Esophagus squamous epithelium (tissue), 5 donors: ENCODE measurements at regions not wholly inside any gene's neighbourhood (a gene's known extent, or its start where the extent isn't known, plus 50 kb on each side); places are given as distances from the start of the nearest gene placed in this dataset.
A peak's percentile ranks its signal among the peaks of the same experiment; 100 is the strongest.
"Not testable (repeated sequence)": the region's sequence is repeated elsewhere in the genome, so short reads cannot be mapped to it uniquely, and the experiment has no call there.

Experiments
- DNase-seq: peaks from one replicate; lab custom pipeline; 2025; lab: John Stamatoyannopoulos, UW
- H3K27ac ChIP-seq, 4 donors: fragments of 200-600 bp; sonication (generic); one replicate each; pipeline ENCODE4 v1.5.1; 2016 to 2019; ENCODE audit warnings: mild to moderate bottlenecking in 1 of 4
- H3K27me3 ChIP-seq, 4 donors: fragments of 200-600 bp; sonication (generic); 1 replicate in 3 of 4; 2 replicates in 1 of 4; pipeline versions ENCODE4 v1.5.1 to v1.6.0; 2017 to 2021; ENCODE audit warnings: antibody characterized with exemption in 1 of 4
- H3K36me3 ChIP-seq, 3 donors: fragments of 200-600 bp; sonication (generic); one replicate each; pipeline ENCODE4 v1.5.1; 2016 to 2019
- H3K4me1 ChIP-seq, 3 donors: fragments of 200-600 bp; sonication (generic); one replicate each; pipeline ENCODE4 v1.5.1; 2017 to 2019
- H3K4me3 ChIP-seq, 4 donors: fragments of 200-600 bp; sonication (generic); 1 replicate in 3 of 4; 2 replicates in 1 of 4; pipeline ENCODE4 v1.5.1; 2016 to 2019; ENCODE audit warnings: mild to moderate bottlenecking in 2 of 4, moderate library complexity in 1 of 4
- H3K9me3 ChIP-seq, 3 donors: fragments of 200-600 bp; sonication (generic); one replicate each; pipeline ENCODE4 v1.5.1; 2016 to 2019
- POLR2A ChIP-seq, 4 donors: fragments of 450-650 bp; IDR thresholded peaks; one replicate each; pipeline ENCODE4 v1.6.1; 2017; ENCODE audit warnings: antibody characterized with exemption in 4 of 4, mild to moderate bottlenecking in 4 of 4, moderate library complexity in 3 of 4
- WGBS, 2 donors: methylation state at CpG; one replicate each; pipeline ENCODE4 v1.1.5; 2018; 5-methylcytosine and 5-hydroxymethylcytosine counted together
- intact Hi-C: fragments of 100-400 bp; cut with DNase I; formaldehyde crosslinking; loops from one replicate; pipeline ENCODE4 v1.15.0; 2022
- TF ChIP-seq, protein P1 (sequence below), 6 experiments: fragments of 450-650 bp in 4 of 6; fragments of 200-600 bp in 2 of 6; sonication (generic) in 2 of 6; IDR thresholded peaks; one replicate each; pipeline ENCODE4 v1.5.1; 2016 to 2019; ENCODE audit warnings: antibody characterized with exemption in 6 of 6, mild to moderate bottlenecking in 4 of 6, moderate library complexity in 4 of 6
- donor health status: DM: yes; HTN: yes; CAD: no.

DNA sequence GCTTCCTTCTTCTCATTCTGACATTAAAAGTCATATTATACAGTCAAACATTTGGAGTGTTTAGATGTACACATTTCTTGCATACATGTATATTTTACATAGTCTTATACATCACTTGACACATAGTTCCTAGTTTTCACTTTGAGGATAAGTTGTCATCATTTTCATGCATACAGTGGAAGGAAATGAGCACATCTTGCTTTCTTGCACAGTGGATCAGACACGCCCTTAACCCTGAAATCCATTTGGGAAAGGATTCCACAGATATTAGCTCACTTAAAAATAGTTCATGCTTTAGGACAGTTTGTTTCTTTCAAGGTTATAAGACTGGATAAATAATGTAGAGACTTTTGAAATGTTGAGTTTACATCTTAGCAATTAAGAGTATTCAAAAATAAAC lies 148.6 kb upstream of the MME start:
- WGBS, 2 donors: 44 to 63% methylated on average over 1 of the region's 1 CpG
- DNase-seq: no peak
- Histone ChIP-seq H3K4me1 (no peaks in the 10 kb centered on the region), H3K9me3 (no peaks in the 10 kb centered on the region), H3K36me3 (no peaks in the 10 kb centered on the region), H3K27ac (no peak overlapping the region), H3K4me3 (no peak overlapping the region), H3K27me3 (no peaks in the 10 kb centered on the region)
- intact Hi-C loops: no loop called here
- TF ChIP-seq, protein P1, sequence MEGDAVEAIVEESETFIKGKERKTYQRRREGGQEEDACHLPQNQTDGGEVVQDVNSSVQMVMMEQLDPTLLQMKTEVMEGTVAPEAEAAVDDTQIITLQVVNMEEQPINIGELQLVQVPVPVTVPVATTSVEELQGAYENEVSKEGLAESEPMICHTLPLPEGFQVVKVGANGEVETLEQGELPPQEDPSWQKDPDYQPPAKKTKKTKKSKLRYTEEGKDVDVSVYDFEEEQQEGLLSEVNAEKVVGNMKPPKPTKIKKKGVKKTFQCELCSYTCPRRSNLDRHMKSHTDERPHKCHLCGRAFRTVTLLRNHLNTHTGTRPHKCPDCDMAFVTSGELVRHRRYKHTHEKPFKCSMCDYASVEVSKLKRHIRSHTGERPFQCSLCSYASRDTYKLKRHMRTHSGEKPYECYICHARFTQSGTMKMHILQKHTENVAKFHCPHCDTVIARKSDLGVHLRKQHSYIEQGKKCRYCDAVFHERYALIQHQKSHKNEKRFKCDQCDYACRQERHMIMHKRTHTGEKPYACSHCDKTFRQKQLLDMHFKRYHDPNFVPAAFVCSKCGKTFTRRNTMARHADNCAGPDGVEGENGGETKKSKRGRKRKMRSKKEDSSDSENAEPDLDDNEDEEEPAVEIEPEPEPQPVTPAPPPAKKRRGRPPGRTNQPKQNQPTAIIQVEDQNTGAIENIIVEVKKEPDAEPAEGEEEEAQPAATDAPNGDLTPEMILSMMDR (IDR thresholded peaks at IDR 0.05): no peak
- TF ChIP-seq POLR2A (IDR thresholded peaks at IDR 0.05): no peak

DNA sequence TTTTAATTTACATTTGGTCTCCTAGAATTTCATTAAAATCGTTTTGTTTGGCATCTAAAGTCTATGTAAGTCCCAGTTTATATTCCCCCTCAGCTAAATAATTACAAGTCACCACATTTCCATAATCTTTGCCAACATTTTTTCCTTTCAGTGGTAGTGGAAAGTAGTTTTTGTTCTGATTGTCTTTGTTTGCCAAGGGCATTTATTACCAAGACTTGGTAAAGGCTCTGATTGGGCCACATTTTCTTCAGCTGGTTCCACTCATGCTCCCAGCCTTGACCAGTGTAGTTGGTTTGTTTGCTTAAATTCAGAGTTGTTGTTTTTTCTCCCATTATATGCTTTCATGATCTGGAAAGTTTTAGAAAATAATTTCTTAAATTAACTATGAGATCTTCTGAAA lies 153.4 kb upstream of the MME start:
- TF ChIP-seq, protein P1 (IDR thresholded peaks at IDR 0.05): no peak
- TF ChIP-seq POLR2A (IDR thresholded peaks at IDR 0.05): no peak
- H3K9me3 ChIP-seq: no peaks in the 10 kb centered on the region
- intact Hi-C loops: no loop called here
- no peak overlapping the region for H3K4me3 ChIP-seq
- H3K27ac ChIP-seq: no peak overlapping the region
- no peak for DNase-seq
- no peaks in the 10 kb centered on the region for H3K27me3 ChIP-seq
- H3K36me3 ChIP-seq: no peaks in the 10 kb centered on the region
- H3K4me1 ChIP-seq: no peaks in the 10 kb centered on the region
- WGBS, 2 donors: 8 to 25% methylated on average over 1 of the region's 1 CpG

DNA sequence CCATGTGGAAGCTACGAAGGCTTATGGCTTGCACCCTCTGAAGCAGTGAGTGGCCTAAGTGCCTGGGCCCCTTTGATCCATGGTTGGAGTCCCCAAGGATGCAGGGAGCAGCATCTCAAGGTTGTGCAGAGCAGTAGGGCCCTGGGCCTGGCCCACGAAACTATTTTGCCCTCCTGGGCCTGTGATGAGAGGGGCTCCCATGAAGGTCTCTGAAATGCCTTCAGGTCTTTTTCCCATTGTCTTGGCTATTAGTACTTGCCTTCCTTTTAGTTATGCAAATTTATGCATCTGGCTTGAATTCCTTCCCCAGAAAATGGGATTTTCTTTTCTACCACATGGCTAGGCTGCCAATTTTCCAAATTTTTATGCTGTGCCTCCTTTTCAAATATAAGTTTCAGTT lies 158.8 kb upstream of the MME start:
- Histone ChIP-seq H3K27me3 (no peaks in the 10 kb centered on the region), H3K36me3 (no peaks in the 10 kb centered on the region), H3K4me3 (no peak overlapping the region), H3K9me3 (peaks cover 0 to 9% (median 0%) of the 10 kb centered on the region in 3 donors), H3K4me1 (no peaks in the 10 kb centered on the region), H3K27ac (no peak overlapping the region)
- no peak for DNase-seq
- intact Hi-C loops: no loop called here
- no peak for TF ChIP-seq POLR2A (IDR thresholded peaks at IDR 0.05)
- TF ChIP-seq, protein P1 (IDR thresholded peaks at IDR 0.05): no peak
- 55 to 81% methylated on average over 2 of the region's 2 CpGs for WGBS, 2 donors

DNA sequence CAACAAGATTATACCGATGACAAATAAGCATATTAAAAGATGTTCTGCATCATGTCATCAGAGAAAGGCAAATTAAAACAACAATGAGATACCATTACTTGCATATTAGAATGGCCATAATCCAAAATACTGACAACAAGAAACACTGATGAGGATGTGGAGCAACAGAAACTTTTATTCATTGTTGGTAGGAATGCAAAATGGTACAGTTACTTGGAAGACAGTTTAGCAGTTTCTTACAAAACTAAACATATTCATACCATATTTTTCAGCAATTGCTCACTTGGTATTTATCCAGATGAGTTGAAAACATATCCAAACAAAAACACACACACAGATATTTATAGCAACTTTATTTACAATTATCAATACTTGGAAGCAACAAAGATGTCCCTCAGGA lies 160.9 kb upstream of the MME start:
- H3K27ac ChIP-seq: no peak overlapping the region
- intact Hi-C loops: no loop called here
- no peak overlapping the region for H3K4me3 ChIP-seq
- TF ChIP-seq, protein P1 (IDR thresholded peaks at IDR 0.05): no peak
- TF ChIP-seq POLR2A (IDR thresholded peaks at IDR 0.05): no peak
- no peaks in the 10 kb centered on the region for H3K27me3 ChIP-seq
- 82 to 86% methylated on average over 1 of the region's 1 CpG for WGBS, 2 donors
- no peaks in the 10 kb centered on the region for H3K36me3 ChIP-seq
- H3K9me3 ChIP-seq: peaks cover 0 to 9% (median 0%) of the 10 kb centered on the region in 3 donors
- no peak for DNase-seq
- H3K4me1 ChIP-seq: no peaks in the 10 kb centered on the region

DNA sequence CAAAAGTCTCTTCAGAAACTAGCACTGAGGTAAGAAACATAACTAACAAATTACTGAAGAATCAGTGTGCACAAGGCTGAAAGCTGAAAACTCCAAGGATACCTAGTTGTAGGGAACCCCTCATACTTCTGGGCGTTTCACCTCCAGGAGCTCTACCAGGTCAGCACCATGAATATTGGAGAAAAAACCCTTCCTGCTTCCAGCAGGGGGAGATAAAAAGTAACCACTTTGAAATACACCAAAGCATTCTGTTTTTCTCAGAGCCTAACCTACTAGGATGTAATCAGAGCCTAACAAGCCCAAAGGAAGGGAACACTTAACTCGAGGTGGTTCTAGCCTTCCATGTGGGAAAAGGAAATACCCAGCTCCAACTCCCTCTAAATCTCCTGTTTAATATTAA lies 175.8 kb upstream of the MME start:
- H3K9me3 ChIP-seq: no peaks in the 10 kb centered on the region
- intact Hi-C loops: no loop called here
- WGBS, 2 donors: 31 to 51% methylated on average over 2 of the region's 2 CpGs
- no peaks in the 10 kb centered on the region for H3K27me3 ChIP-seq
- H3K4me1 ChIP-seq: no peaks in the 10 kb centered on the region
- no peak overlapping the region for H3K4me3 ChIP-seq
- H3K27ac ChIP-seq: no peak overlapping the region
- no peak for TF ChIP-seq POLR2A (IDR thresholded peaks at IDR 0.05)
- TF ChIP-seq, protein P1 (IDR thresholded peaks at IDR 0.05): peak in 2 of 6 experiments; percentile 16 to 23
- H3K36me3 ChIP-seq: no peaks in the 10 kb centered on the region
- no peak for DNase-seq

DNA sequence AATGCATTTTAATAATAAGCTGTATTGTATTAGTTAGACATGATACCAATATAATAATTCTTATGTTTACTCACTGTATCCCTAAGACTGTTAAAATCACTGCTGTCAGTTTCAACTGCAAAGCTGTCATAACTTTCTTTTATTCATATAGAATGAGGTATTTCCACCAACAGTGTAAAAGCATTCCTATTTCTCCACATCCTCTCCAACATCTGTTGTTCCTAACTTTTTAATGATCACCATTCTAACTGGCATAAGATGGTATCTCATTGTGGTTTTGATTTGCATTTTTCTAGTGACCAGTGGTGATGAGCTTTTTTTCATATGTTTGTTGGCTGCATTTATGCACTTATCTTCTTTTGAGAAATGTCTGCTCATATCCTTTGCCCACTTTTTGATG lies 177.6 kb upstream of the MME start:
- H3K9me3 ChIP-seq, DNase-seq, H3K27me3 ChIP-seq, H3K4me1 ChIP-seq, intact Hi-C loops, H3K36me3 ChIP-seq, H3K4me3 ChIP-seq, H3K27ac ChIP-seq: not testable (repeated sequence)
